ENCODE measurements at regions not wholly inside any gene's neighbourhood (a gene's known extent, or its start where the extent isn't known, plus 50 kb on each side); places are given as distances from the start of the nearest gene placed in this dataset.

GRCh38 chr4:116636917-116637316 is 448.5 kb downstream of the TRAM1L1 start:
- TF ChIP-seq POLR2A (IDR thresholded peaks at IDR 0.05) = no peak
- TF ChIP-seq CTCF (IDR thresholded peaks at IDR 0.05) = no peak
- TF ChIP-seq EP300 (IDR thresholded peaks at IDR 0.05) = no peak

Data from tibial nerve (tissue), 4 donors.